ENCODE measurements at regions not wholly inside any gene's neighbourhood (a gene's known extent, or its start where the extent isn't known, plus 50 kb on each side); places are given as distances from the start of the nearest gene placed in this dataset.

DNA sequence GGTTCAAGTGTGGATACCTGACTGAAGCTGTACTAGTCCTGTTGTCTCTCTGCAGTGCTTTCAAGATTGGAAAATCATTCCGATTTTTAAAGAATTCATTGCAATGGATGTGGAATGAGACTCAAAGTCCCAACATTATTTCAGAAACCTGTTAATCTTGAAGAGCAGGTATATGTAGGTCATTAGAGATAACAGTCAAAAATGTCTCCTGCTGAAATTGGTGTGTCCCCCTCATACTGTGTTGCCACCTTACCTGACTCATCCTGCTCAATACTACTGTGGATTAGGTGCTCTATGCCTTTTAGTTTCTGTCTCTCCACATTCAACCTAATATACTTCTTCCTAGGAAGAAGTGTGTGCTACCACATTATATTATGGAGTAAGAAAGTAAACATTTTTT is 91.1 kb upstream of the NR3C1 start:
- no peak for TF ChIP-seq CTCF (optimal IDR thresholded peaks at IDR 0.05 in 1 of 3, IDR thresholded peaks at IDR 0.05 in 1 of 3, conservative IDR thresholded peaks at IDR 0.05 in 1 of 3; ENCODE audit: extremely low read depth in 1 of 3, insufficient read depth in 2 of 3, low read length in 3 of 3)
- TF ChIP-seq EZH2 (IDR thresholded peaks at IDR 0.05; ENCODE audit: low read length), result no peak
